NB4 (cell line): ENCODE measurements at regions not wholly inside any gene's neighbourhood (a gene's known extent, or its start where the extent isn't known, plus 50 kb on each side); places are given as distances from the start of the nearest gene placed in this dataset.

ENCODE experiments used
- DNase-seq: peaks from one replicate; pipeline ENCODE4 v3.0.0; 2010; ENCODE audit warnings: low read depth
- H3K4me3 ChIP-seq: one replicate; pipeline ENCODE4 v1.5.1; 2011; ENCODE audit warnings: mild to moderate bottlenecking, low read depth, low read length, moderate library complexity
- MAX ChIP-seq: IDR thresholded peaks from 2 replicates; pipeline ENCODE4 v1.6.1; 2011; ENCODE audit warnings: low read depth, low read length
- MYC ChIP-seq: IDR thresholded peaks from 2 replicates; pipeline ENCODE4 v1.6.1; 2011; ENCODE audit warnings: low read depth, low read length
- POLR2A ChIP-seq: IDR thresholded peaks from 2 replicates; pipeline ENCODE4 v1.6.1; 2011; ENCODE audit warnings: mild to moderate bottlenecking; ENCODE audit not compliant: insufficient read length; ENCODE audit errors: extremely low read depth
- TF ChIP-seq, protein P1 (sequence below): IDR thresholded peaks from one replicate; pipeline ENCODE4 v1.5.1; 2012; ENCODE audit warnings: low read depth, low read length

DNA sequence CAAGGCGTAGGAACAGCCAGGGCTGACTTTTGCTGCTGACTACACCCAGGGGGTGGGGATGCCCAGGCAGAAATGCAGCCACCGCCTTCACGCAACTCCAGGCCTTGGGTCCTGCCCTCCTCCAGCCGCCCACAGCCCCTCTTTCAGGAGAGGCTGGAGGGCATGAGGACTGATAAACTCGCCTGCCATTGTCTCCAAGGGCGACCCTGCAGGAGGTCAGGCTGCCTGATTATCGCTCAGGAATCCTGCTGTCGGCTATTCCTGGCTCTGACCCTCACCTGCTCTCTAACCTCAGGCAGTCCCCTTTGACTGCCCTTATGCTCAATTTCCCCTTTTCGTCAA is 62.0 kb upstream of the HDDC2 start:
- TF ChIP-seq, protein P1, sequence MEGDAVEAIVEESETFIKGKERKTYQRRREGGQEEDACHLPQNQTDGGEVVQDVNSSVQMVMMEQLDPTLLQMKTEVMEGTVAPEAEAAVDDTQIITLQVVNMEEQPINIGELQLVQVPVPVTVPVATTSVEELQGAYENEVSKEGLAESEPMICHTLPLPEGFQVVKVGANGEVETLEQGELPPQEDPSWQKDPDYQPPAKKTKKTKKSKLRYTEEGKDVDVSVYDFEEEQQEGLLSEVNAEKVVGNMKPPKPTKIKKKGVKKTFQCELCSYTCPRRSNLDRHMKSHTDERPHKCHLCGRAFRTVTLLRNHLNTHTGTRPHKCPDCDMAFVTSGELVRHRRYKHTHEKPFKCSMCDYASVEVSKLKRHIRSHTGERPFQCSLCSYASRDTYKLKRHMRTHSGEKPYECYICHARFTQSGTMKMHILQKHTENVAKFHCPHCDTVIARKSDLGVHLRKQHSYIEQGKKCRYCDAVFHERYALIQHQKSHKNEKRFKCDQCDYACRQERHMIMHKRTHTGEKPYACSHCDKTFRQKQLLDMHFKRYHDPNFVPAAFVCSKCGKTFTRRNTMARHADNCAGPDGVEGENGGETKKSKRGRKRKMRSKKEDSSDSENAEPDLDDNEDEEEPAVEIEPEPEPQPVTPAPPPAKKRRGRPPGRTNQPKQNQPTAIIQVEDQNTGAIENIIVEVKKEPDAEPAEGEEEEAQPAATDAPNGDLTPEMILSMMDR, result no peak
- TF ChIP-seq MAX (no peak), MYC (no peak), POLR2A (no peak)
- no peak for DNase-seq
- H3K4me3 ChIP-seq, result no peak overlapping the region

DNA sequence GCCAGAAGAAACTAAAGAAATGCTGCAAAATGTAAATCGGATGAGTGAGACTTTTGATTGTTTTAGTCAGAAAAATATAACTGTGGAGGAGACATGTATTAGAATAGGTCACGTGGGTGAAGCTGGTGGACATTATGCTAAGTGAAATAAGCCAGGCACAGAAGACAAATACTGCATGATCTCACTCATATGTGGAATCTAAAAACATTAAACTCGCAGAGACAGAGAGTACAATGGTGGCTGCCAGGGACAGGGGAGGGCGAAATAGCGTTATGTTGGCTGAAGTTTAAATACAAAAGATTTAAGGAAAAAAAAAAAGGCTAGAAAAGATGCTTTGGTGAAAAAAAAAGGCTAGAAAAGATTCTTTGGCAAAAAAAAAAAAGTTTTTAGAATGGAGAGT is 63.5 kb upstream of the HDDC2 start:
- TF ChIP-seq MYC (no peak), MAX (no peak), POLR2A (no peak)
- no peak overlapping the region for H3K4me3 ChIP-seq
- no peak for DNase-seq

DNA sequence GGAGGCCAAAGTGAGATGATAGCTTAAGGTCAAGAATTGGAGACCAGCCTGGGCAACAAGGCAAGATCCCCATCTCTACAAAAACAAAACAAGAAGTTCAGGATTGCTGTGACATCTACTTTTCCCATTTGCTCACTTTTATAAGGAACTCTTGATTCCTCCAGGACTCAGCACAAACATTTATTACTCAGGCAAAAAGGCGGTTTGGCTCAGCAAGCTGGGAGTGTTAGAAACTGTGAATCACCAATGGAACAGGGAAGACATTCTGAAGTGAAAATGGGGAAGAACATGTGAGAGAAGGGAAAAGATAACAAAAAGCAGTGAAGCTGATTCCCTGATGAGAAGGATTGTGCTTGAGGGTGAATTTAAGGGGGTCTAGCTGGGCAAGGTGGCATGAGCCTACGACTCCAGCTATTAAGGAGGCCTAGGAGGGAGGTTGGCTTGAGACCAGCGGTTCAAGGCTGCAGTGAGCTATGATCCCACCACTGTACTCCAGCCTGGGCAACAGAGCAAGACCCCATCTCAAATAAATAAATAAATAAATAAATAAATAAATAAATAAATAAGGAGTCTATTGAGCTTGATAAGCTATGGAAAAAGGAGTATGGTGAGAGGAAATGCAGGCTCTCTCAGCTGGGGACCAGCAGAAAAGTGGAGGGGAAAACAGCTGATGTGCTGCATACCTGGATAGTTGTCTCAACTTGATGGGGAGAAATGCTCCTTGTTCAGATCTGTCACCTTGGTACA is 65.4 kb upstream of the HDDC2 start:
- TF ChIP-seq MYC, result no peak
- TF ChIP-seq POLR2A, result no peak
- TF ChIP-seq, protein P1, result no peak
- no peak for TF ChIP-seq MAX
- H3K4me3 ChIP-seq, result no peak overlapping the region
- no peak for DNase-seq

DNA sequence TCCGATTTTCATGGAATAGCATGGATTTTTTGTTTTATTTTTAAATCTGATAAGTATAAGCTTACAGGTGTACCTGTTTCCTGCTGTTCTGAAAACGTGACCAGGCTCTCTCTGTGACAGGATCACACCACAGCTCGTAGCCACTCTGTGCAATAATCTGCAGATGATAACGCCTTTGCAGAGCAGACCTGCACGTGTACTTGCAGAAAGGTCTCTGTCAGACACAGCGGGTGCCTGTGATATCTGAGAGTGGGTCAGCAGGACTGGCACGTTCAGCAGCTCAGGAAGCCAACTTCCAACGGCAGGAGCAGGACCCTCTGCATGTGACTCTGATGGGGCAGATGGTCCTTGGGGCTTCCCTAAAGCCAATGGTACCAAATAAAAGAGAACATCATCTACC is 68.6 kb upstream of the HDDC2 start:
- H3K4me3 ChIP-seq, result no peak overlapping the region
- no peak for DNase-seq
- TF ChIP-seq MAX (no peak), POLR2A (no peak), MYC (no peak)
- TF ChIP-seq, protein P1, result no peak

DNA sequence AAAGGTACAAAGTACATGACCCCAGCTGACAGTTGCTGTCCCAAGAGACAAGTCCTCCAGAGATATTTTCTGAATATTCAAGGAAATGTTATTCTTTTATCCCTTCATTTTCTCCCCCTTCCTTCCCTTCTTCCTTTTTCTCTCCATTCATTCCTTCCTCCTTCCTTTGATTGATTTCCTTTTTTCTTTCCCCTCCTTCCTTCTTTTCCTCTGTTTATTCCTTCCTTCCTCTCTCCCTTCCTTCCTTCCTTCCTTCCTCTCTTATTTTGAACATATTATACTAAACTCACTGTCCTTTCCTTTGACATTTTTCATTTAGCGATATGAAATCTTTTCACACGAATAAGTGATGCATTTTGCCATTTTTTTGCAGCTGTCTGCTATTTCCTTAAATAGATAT is 73.2 kb upstream of the HDDC2 start:
- H3K4me3 ChIP-seq, result no peak overlapping the region
- TF ChIP-seq MYC (no peak), MAX (no peak), POLR2A (no peak)
- TF ChIP-seq, protein P1, result no peak
- DNase-seq, result no peak

- TF ChIP-seq, protein P1, result no peak
- TF ChIP-seq MYC, result no peak
- no peak for TF ChIP-seq MAX
- no peak for TF ChIP-seq POLR2A
- DNase-seq, result no peak
Measured at GRCh38 chr6:125375821-125376220, 74.1 kb upstream of the HDDC2 start.

More at GRCh38 chr6:125375821-125376220, 74.1 kb upstream of the HDDC2 start:
- no peak overlapping the region for H3K4me3 ChIP-seq
